ENCODE measurements at regions not wholly inside any gene's neighbourhood (a gene's known extent, or its start where the extent isn't known, plus 50 kb on each side); places are given as distances from the start of the nearest gene placed in this dataset.
"Not testable (repeated sequence)": the region's sequence is repeated elsewhere in the genome, so short reads cannot be mapped to it uniquely, and the experiment has no call there.

- no peak for DNase-seq (ENCODE audit: low spot score)
Observed at GRCh38 chr11:29483831-29484230, 533.0 kb downstream of the KCNA4 start.

- DNase-seq (ENCODE audit: low spot score): no peak
Observed at GRCh38 chr11:29482510-29482909, 534.3 kb downstream of the KCNA4 start.

- DNase-seq (ENCODE audit: low spot score): no peak
Observed at GRCh38 chr11:29481738-29482137, 535.1 kb downstream of the KCNA4 start.

- no peak for DNase-seq (ENCODE audit: low spot score)
Observed at GRCh38 chr11:29480981-29481380, 535.8 kb downstream of the KCNA4 start.

- DNase-seq (ENCODE audit: low spot score): no peak
Observed at GRCh38 chr11:29458252-29458651, 558.6 kb downstream of the KCNA4 start.

GRCh38 chr11:29452146-29452545, 564.7 kb downstream of the KCNA4 start:
- no peak for DNase-seq (ENCODE audit: low spot score)

GRCh38 chr11:29449281-29450074, 567.4 kb downstream of the KCNA4 start:
- DNase-seq (ENCODE audit: low spot score): no peak

- DNase-seq (ENCODE audit: low spot score): no peak
Observed at GRCh38 chr11:29448246-29448877, 568.5 kb downstream of the KCNA4 start.

- DNase-seq (ENCODE audit: low spot score): no peak
Observed at GRCh38 chr11:29447821-29448220, 569.0 kb downstream of the KCNA4 start.

- no peak for DNase-seq (ENCODE audit: low spot score)
Observed at GRCh38 chr11:29446132-29446531, 570.7 kb downstream of the KCNA4 start.

- not testable (repeated sequence) for DNase-seq (ENCODE audit: low spot score)
Observed at GRCh38 chr11:29445191-29445590, 571.6 kb downstream of the KCNA4 start.

- DNase-seq (ENCODE audit: low spot score): no peak
Observed at GRCh38 chr11:29438815-29439214, 578.0 kb downstream of the KCNA4 start.

GRCh38 chr11:29435421-29435820, 581.4 kb downstream of the KCNA4 start:
- no peak for DNase-seq (ENCODE audit: low spot score)

GRCh38 chr11:29432719-29433325, 584.0 kb downstream of the KCNA4 start:
- no peak for DNase-seq (ENCODE audit: low spot score)

GRCh38 chr11:29405305-29405704, 611.5 kb downstream of the KCNA4 start:
- DNase-seq (ENCODE audit: low spot score): no peak

GRCh38 chr11:29395555-29396072, 621.2 kb downstream of the KCNA4 start:
- DNase-seq (ENCODE audit: low spot score): no peak

- DNase-seq (ENCODE audit: low spot score): no peak
Observed at GRCh38 chr11:29389793-29390192, 627.0 kb downstream of the KCNA4 start.

GRCh38 chr11:29373725-29374124, 643.1 kb downstream of the KCNA4 start:
- DNase-seq (ENCODE audit: low spot score): no peak

GRCh38 chr11:29368126-29368525, 648.7 kb downstream of the KCNA4 start:
- no peak for DNase-seq (ENCODE audit: low spot score)

- no peak for DNase-seq (ENCODE audit: low spot score)
Observed at GRCh38 chr11:29364006-29364405, 652.8 kb downstream of the KCNA4 start.

GRCh38 chr11:29361369-29361768, 655.5 kb downstream of the KCNA4 start:
- DNase-seq (ENCODE audit: low spot score): no peak

- DNase-seq (ENCODE audit: low spot score): no peak
Observed at GRCh38 chr11:29353833-29354232, 663.0 kb downstream of the KCNA4 start.

GRCh38 chr11:29352273-29352795, 664.5 kb downstream of the KCNA4 start:
- no peak for DNase-seq (ENCODE audit: low spot score)

All from CD4-positive, alpha-beta T cell treated with Interleukin-15 for 4 hours (primary cell).